OCI-LY3 (cell line): ENCODE measurements at regions not wholly inside any gene's neighbourhood (a gene's known extent, or its start where the extent isn't known, plus 50 kb on each side); places are given as distances from the start of the nearest gene placed in this dataset.

Experiments
- H2AFZ ChIP-seq: fragments of 200-600, 300-600 bp; shearing (Covaris generic); 2 replicates; pipeline ENCODE4 v1.6.0; 2014; ENCODE audit warnings: antibody characterized with exemption, low read depth, low read length
- H3K27ac ChIP-seq: fragments of 200-600, 300-600 bp; sonication (generic); 2 replicates; pipeline ENCODE4 v1.5.1; 2014; ENCODE audit warnings: mild to moderate bottlenecking, low read length, moderate library complexity, mixed read lengths
- H3K27me3 ChIP-seq: fragments of 200-600, 300-600 bp; sonication (generic); 2 replicates; pipeline ENCODE4 v1.6.1; 2014; ENCODE audit warnings: low read depth, low read length, mixed read lengths
- H3K36me3 ChIP-seq: fragments of 200-600, 300-600 bp; sonication (generic); replicated peaks from 2 replicates; pipeline ENCODE3; 2014; ENCODE audit warnings: low read depth, low read length, mixed read lengths
- H3K4me1 ChIP-seq: fragments of 300-600, 200-600 bp; sonication (generic); 2 replicates; pipeline ENCODE4 v1.6.1; 2014; ENCODE audit warnings: low read length, mixed read lengths
- H3K4me2 ChIP-seq: fragments of 200-600, 300-600 bp; sonication (generic); 2 replicates; pipeline ENCODE4 v1.6.1; 2014; ENCODE audit warnings: low read length, mixed read lengths
- H3K4me3 ChIP-seq: fragments of 300-600, 200-600 bp; sonication (generic); 2 replicates; pipeline ENCODE4 v1.5.1; 2014; ENCODE audit warnings: antibody characterized with exemption, mild to moderate bottlenecking, low read length, moderate library complexity
- H3K79me2 ChIP-seq: fragments of 300-600, 200-600 bp; shearing (Covaris generic); 2 replicates; pipeline ENCODE4 v1.6.1; 2014; ENCODE audit warnings: mild to moderate bottlenecking, low read length, mixed read lengths
- H3K9ac ChIP-seq: fragments of 300-600, 200-600 bp; shearing (Covaris generic); 2 replicates; pipeline ENCODE4 v1.6.0; 2014; ENCODE audit warnings: mild to moderate bottlenecking, low read length, moderate library complexity
- H3K9me3 ChIP-seq: fragments of 200-600, 300-600 bp; shearing (Covaris generic); 2 replicates; pipeline ENCODE4 v1.6.1; 2014; ENCODE audit warnings: low read length, mixed read lengths; ENCODE audit not compliant: insufficient read depth
- H4K20me1 ChIP-seq: fragments of 200-600, 300-600 bp; sonication (generic); 2 replicates; pipeline ENCODE4 v1.6.1; 2016; ENCODE audit warnings: low read length, mixed read lengths; ENCODE audit not compliant: insufficient read depth
- EZH2phosphoT487 ChIP-seq: fragments of 200-600 bp; shearing (Covaris generic); IDR thresholded peaks from 2 replicates; pipeline ENCODE4 v1.6.1; 2018; ENCODE audit warnings: antibody characterized with exemption, mixed run types, low read depth
- TF ChIP-seq, protein P1 (sequence below): fragments of 200-600, 300-600 bp; sonication (generic); IDR thresholded peaks from 2 replicates; pipeline ENCODE4 v1.5.1; 2014; ENCODE audit warnings: antibody characterized with exemption, low read length, low read depth

DNA sequence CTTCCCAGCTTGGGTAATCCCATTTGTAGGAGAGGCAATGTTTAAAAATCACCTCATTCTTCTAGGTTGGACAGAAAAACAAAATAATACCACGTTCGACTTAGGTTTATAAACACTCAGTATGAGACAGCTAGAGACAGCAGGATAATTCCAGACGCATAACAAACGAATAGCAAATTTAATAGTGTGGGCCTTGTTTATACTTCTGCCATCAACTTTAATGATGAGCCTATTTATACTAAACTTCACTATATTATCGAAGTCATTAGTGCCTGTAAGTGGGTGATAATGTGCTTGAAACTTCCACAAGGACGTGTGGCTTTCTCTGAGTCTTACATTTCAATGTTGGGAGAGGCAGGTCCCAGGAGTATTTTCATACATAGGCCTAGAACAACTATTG, 255.7 kb upstream of the PPARGC1A start:
- no peak overlapping the region for H2AFZ ChIP-seq
- H3K79me2 ChIP-seq, result no peaks in the 10 kb centered on the region
- H3K9me3 ChIP-seq, result no peaks in the 10 kb centered on the region
- no peak overlapping the region for H3K4me2 ChIP-seq
- TF ChIP-seq, protein P1, sequence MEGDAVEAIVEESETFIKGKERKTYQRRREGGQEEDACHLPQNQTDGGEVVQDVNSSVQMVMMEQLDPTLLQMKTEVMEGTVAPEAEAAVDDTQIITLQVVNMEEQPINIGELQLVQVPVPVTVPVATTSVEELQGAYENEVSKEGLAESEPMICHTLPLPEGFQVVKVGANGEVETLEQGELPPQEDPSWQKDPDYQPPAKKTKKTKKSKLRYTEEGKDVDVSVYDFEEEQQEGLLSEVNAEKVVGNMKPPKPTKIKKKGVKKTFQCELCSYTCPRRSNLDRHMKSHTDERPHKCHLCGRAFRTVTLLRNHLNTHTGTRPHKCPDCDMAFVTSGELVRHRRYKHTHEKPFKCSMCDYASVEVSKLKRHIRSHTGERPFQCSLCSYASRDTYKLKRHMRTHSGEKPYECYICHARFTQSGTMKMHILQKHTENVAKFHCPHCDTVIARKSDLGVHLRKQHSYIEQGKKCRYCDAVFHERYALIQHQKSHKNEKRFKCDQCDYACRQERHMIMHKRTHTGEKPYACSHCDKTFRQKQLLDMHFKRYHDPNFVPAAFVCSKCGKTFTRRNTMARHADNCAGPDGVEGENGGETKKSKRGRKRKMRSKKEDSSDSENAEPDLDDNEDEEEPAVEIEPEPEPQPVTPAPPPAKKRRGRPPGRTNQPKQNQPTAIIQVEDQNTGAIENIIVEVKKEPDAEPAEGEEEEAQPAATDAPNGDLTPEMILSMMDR, result no peak
- TF ChIP-seq EZH2phosphoT487, result no peak
- H3K4me1 ChIP-seq, result no peaks in the 10 kb centered on the region
- H3K9ac ChIP-seq, result no peak overlapping the region
- H3K36me3 ChIP-seq, result no peaks in the 10 kb centered on the region
- no peak overlapping the region for H3K4me3 ChIP-seq
- H4K20me1 ChIP-seq, result no peaks in the 10 kb centered on the region
- peaks cover 3% of the 10 kb centered on the region; the same call in 1 of the 2 replicates for H3K27me3 ChIP-seq
- no peak overlapping the region for H3K27ac ChIP-seq

DNA sequence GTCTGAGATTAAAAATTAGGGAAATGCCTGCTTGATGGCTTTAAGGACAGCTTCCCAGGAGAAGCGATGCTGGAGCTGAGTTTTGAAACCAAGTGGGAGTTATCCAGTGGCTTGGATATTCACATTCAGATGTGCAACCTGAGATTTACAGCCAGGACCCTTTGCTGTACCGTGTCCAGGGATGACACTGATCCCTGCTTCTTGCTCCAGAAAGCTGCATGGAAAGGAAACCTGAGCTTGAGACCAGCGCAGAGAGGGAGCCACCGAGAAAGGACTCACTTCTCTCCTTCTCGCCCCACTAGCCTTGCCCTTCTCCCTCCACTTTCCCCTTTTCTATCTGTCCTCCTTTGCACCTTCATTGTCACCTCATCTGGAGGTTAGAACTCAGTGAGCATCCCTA, 254.5 kb upstream of the PPARGC1A start:
- Histone ChIP-seq H3K4me1 (no peaks in the 10 kb centered on the region), H3K79me2 (no peaks in the 10 kb centered on the region), H3K9ac (no peak overlapping the region), H3K36me3 (no peaks in the 10 kb centered on the region), H3K27ac (no peak overlapping the region), H3K4me3 (no peak overlapping the region), H3K9me3 (no peaks in the 10 kb centered on the region), H4K20me1 (no peaks in the 10 kb centered on the region), H3K27me3 (no peaks in the 10 kb centered on the region), H3K4me2 (no peak overlapping the region), H2AFZ (no peak overlapping the region)
- TF ChIP-seq, protein P1, result no peak
- no peak for TF ChIP-seq EZH2phosphoT487

DNA sequence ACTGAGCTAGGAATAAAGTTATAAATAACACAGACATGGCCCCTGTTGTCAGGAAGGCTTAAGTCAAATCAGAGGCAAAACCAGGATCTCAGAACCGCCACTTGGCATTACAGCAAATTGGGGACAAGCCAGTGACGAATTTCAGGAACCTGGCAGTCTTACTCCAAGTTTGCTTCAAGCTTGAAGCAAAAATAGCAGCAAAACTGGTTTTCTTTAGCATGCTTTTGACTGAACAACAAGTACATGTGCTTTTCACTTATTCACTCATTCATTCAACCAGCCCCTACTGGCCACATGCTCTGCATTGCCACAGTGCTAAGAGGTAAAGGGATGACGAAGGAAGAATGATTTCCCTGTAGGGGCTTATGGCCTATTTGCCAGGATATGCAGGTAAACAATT, 253.9 kb upstream of the PPARGC1A start:
- no peaks in the 10 kb centered on the region for H3K9me3 ChIP-seq
- H4K20me1 ChIP-seq, result no peaks in the 10 kb centered on the region
- H3K4me3 ChIP-seq, result no peak overlapping the region
- H3K4me1 ChIP-seq, result no peaks in the 10 kb centered on the region
- TF ChIP-seq, protein P1, result no peak
- no peak for TF ChIP-seq EZH2phosphoT487
- H3K27me3 ChIP-seq, result no peaks in the 10 kb centered on the region
- H3K27ac ChIP-seq, result no peak overlapping the region
- H3K36me3 ChIP-seq, result no peaks in the 10 kb centered on the region
- no peak overlapping the region for H3K4me2 ChIP-seq
- no peaks in the 10 kb centered on the region for H3K79me2 ChIP-seq
- H3K9ac ChIP-seq, result no peak overlapping the region
- H2AFZ ChIP-seq, result no peak overlapping the region

DNA sequence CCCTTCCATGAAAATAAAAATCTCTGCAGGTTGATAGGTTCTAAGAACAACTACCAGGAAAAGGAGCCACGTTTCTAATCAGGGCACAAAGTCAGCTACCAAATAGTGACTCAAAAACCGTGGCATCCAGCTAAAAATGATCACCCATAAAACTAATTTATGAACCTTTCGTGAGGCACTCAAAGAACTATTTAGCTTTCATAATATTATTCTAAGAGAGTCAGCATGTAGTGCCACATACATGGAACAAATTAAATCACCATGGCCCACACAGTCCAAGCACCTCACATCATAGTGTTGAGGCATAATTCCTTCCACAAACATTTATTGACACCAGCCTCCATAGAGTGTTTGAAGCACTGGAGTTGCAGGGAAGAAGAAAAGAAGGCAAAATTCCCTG, 252.0 kb upstream of the PPARGC1A start:
- H3K9ac ChIP-seq, result no peak overlapping the region
- no peak overlapping the region for H2AFZ ChIP-seq
- no peak overlapping the region for H3K27ac ChIP-seq
- no peaks in the 10 kb centered on the region for H3K4me1 ChIP-seq
- H3K27me3 ChIP-seq, result no peaks in the 10 kb centered on the region
- no peak overlapping the region for H3K4me2 ChIP-seq
- TF ChIP-seq, protein P1, result no peak
- TF ChIP-seq EZH2phosphoT487, result no peak
- H3K36me3 ChIP-seq, result no peaks in the 10 kb centered on the region
- no peak overlapping the region for H3K4me3 ChIP-seq
- no peaks in the 10 kb centered on the region for H4K20me1 ChIP-seq
- H3K79me2 ChIP-seq, result no peaks in the 10 kb centered on the region
- no peaks in the 10 kb centered on the region for H3K9me3 ChIP-seq
